ENCODE measurements at regions not wholly inside any gene's neighbourhood (a gene's known extent, or its start where the extent isn't known, plus 50 kb on each side); places are given as distances from the start of the nearest gene placed in this dataset.

DNA sequence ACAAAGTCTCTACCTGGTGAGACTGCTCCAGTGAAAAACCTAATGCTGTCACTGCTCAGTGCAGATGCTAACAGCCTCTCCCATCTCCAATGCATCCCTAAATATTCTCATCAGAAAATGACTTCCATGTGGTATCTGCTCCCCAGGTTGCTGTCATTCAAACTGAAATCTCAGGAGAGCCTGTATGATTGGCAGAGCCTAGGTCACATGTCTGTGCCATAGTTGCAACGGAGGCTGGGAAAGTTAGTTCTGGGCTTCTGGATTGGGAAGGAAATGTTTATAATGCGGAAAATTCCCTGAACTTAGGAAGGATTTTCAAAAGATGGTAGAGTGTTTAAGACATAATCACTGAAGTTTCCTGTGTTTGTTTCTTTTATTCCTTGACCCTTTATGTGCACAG lies 206.4 kb upstream of the ZKSCAN2 start:
- ATAC-seq (no peak), DNase-seq (no peak)
- no peak overlapping the region for H3K27ac ChIP-seq
- no peaks in the 10 kb centered on the region for H3K9me3 ChIP-seq
- H3K4me1 ChIP-seq, result no peaks in the 10 kb centered on the region
- no peak overlapping the region for H3K4me3 ChIP-seq
- no peaks in the 10 kb centered on the region for H3K27me3 ChIP-seq
- TF ChIP-seq, protein P1, sequence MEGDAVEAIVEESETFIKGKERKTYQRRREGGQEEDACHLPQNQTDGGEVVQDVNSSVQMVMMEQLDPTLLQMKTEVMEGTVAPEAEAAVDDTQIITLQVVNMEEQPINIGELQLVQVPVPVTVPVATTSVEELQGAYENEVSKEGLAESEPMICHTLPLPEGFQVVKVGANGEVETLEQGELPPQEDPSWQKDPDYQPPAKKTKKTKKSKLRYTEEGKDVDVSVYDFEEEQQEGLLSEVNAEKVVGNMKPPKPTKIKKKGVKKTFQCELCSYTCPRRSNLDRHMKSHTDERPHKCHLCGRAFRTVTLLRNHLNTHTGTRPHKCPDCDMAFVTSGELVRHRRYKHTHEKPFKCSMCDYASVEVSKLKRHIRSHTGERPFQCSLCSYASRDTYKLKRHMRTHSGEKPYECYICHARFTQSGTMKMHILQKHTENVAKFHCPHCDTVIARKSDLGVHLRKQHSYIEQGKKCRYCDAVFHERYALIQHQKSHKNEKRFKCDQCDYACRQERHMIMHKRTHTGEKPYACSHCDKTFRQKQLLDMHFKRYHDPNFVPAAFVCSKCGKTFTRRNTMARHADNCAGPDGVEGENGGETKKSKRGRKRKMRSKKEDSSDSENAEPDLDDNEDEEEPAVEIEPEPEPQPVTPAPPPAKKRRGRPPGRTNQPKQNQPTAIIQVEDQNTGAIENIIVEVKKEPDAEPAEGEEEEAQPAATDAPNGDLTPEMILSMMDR (IDR thresholded peaks at IDR 0.05), result no peak
- TF ChIP-seq POLR2A (IDR thresholded peaks at IDR 0.05), result no peak
- intact Hi-C loops (cut with DNase I), result no loop called here
- no peaks in the 10 kb centered on the region for H3K36me3 ChIP-seq (replicated peaks in 1 of 2; ENCODE audit: insufficient read depth in 1 of 2, low read depth in 2 of 2)
- WGBS, 2 donors, result 60 to 79% methylated on average over 2 of the region's 2 CpGs

DNA sequence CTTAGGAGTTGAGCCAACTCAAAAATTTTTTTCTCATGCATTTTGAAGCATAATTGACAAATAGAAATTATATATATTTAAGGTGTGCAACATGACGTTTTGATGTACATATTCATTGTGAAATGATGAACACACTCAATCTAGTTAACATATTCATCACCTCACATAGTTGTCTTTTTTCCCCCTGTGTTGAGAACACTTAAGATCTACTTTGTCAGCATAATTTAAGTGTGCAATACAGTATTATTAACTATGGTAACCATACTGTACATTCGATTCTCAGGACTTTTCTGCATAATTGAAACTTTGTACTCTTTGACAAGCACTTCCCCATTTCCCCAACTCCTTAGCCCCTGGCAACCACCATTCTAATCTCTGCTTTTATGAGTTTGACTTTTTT lies 192.2 kb upstream of the ZKSCAN2 start:
- no peak overlapping the region for H3K4me3 ChIP-seq
- TF ChIP-seq, protein P1 (IDR thresholded peaks at IDR 0.05), result no peak
- TF ChIP-seq POLR2A (IDR thresholded peaks at IDR 0.05), result no peak
- 62% methylated on average over 2 of the region's 2 CpGs for WGBS, 2 donors
- intact Hi-C loops (cut with DNase I), result no loop called here
- H3K27me3 ChIP-seq, result no peaks in the 10 kb centered on the region
- H3K36me3 ChIP-seq (replicated peaks in 1 of 2; ENCODE audit: insufficient read depth in 1 of 2, low read depth in 2 of 2), result no peaks in the 10 kb centered on the region
- no peak overlapping the region for H3K27ac ChIP-seq
- DNase-seq (no peak), ATAC-seq (no peak)
- H3K9me3 ChIP-seq, result no peaks in the 10 kb centered on the region
- no peaks in the 10 kb centered on the region for H3K4me1 ChIP-seq

DNA sequence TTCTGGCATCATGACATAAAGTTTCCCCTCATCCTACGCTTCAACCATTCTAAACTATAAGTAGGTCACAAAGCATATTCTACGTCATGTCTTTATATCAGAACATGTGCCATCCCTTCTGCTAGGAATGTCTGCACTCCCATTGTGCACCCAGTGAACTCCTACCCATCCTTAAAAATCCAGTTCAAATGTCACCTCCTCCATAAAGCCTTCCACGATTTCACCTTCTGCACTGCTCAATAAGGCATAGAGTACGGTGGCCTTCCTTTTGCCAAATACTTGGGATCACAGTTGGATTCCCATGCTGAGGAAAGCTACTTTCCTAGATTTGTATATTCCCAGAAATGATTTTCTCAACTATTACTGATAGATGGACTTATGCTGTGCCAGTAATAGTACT lies 186.3 kb upstream of the ZKSCAN2 start:
- Histone ChIP-seq H3K36me3 (replicated peaks in 1 of 2; ENCODE audit: insufficient read depth in 1 of 2, low read depth in 2 of 2) (no peaks in the 10 kb centered on the region), H3K9me3 (no peaks in the 10 kb centered on the region), H3K27me3 (no peaks in the 10 kb centered on the region), H3K27ac (no peak overlapping the region), H3K4me3 (no peak overlapping the region), H3K4me1 (no peaks in the 10 kb centered on the region)
- DNase-seq, result no peak
- 56 to 60% methylated on average over 4 of the region's 4 CpGs for WGBS, 2 donors
- intact Hi-C loops (cut with DNase I), result no loop called here
- TF ChIP-seq, protein P1 (IDR thresholded peaks at IDR 0.05), result no peak
- TF ChIP-seq POLR2A (IDR thresholded peaks at IDR 0.05), result no peak
- ATAC-seq, result no peak

DNA sequence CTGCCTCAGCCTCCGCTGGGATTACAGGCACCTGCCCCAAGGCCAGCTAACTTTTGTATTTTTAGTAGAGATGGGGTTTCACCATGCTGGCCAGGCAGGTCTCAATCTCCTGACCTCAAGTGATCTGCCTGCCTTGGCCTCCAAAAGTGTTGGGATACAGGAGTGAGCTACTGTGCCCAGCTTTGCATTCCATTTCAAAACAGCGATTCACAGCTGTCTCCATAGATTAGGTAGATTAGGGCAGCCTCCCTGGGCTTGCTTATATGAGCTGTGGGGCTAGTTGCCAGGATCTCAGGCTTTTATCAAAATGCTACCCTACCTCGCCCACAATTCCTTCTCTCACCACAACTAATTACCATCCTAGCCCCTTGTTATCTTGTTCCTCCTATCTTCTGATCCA lies 176.4 kb upstream of the ZKSCAN2 start:
- Histone ChIP-seq H3K27me3 (no peaks in the 10 kb centered on the region), H3K27ac (no peak overlapping the region), H3K9me3 (no peaks in the 10 kb centered on the region), H3K36me3 (replicated peaks in 1 of 2; ENCODE audit: insufficient read depth in 1 of 2, low read depth in 2 of 2) (no peaks in the 10 kb centered on the region), H3K4me3 (no peak overlapping the region), H3K4me1 (no peaks in the 10 kb centered on the region)
- no peak for TF ChIP-seq POLR2A (IDR thresholded peaks at IDR 0.05)
- TF ChIP-seq, protein P1 (IDR thresholded peaks at IDR 0.05), result no peak
- no peak for ATAC-seq
- intact Hi-C loops (cut with DNase I), result no loop called here
- DNase-seq, result no peak
- 38 to 40% methylated on average over 3 of the region's 3 CpGs for WGBS, 2 donors

DNA sequence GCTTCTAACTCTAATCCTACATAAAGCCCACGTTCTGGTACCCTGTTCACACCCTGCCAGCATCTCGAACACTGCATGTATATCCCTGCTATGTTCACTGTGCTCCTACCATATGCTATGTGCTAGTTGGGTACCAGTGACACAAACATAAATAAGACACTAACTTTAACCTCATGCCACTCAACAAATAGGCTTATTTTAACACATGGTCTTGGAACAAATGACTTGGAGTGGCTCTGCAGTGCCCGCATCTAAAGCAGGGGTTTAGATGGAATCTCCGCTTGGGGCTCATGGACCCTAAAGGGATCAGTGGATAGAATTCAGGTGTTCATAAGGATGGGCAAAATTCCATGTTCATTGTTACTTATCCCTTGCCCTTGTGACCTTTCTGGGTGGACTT lies 175.7 kb upstream of the ZKSCAN2 start:
- 60 to 67% methylated on average over 4 of the region's 4 CpGs for WGBS, 2 donors
- TF ChIP-seq, protein P1 (IDR thresholded peaks at IDR 0.05), result no peak
- no peak for TF ChIP-seq POLR2A (IDR thresholded peaks at IDR 0.05)
- intact Hi-C loops (cut with DNase I), result no loop called here

More for the DNA sequence above, 175.7 kb upstream of the ZKSCAN2 start:
- ATAC-seq, result no peak
- DNase-seq, result no peak
- H3K4me3 ChIP-seq, result no peak overlapping the region
- no peak overlapping the region for H3K27ac ChIP-seq
- H3K36me3 ChIP-seq (replicated peaks in 1 of 2; ENCODE audit: insufficient read depth in 1 of 2, low read depth in 2 of 2), result no peaks in the 10 kb centered on the region
- H3K27me3 ChIP-seq, result no peaks in the 10 kb centered on the region
- no peaks in the 10 kb centered on the region for H3K9me3 ChIP-seq
- H3K4me1 ChIP-seq, result no peaks in the 10 kb centered on the region

Data from body of pancreas (tissue), 4 donors.